ENCODE measurements at regions not wholly inside any gene's neighbourhood (a gene's known extent, or its start where the extent isn't known, plus 50 kb on each side); places are given as distances from the start of the nearest gene placed in this dataset.
"Not testable (repeated sequence)": the region's sequence is repeated elsewhere in the genome, so short reads cannot be mapped to it uniquely, and the experiment has no call there.

GRCh38 chr2:40002339-40002738, 223.3 kb upstream of the THUMPD2 start:
- DNase-seq (ENCODE audit: extremely low read depth in 1 of 11, low read depth in 9 of 11, low spot score in 4 of 11) = no peak

- DNase-seq (ENCODE audit: extremely low read depth in 1 of 11, low read depth in 9 of 11, low spot score in 4 of 11) = no peak
Measured at GRCh38 chr2:39999864-40000263, 220.8 kb upstream of the THUMPD2 start.

- peak in 5 of 11 donors; percentile 17 to 41 (median 24) for DNase-seq (ENCODE audit: extremely low read depth in 1 of 11, low read depth in 9 of 11, low spot score in 4 of 11)
Measured at GRCh38 chr2:39998617-39999016, 219.6 kb upstream of the THUMPD2 start.

- no peak for DNase-seq (ENCODE audit: extremely low read depth in 1 of 11, low read depth in 9 of 11, low spot score in 4 of 11)
Measured at GRCh38 chr2:39996653-39997080, 217.6 kb upstream of the THUMPD2 start.

GRCh38 chr2:39995005-39995737, 216.1 kb upstream of the THUMPD2 start:
- DNase-seq (ENCODE audit: extremely low read depth in 1 of 11, low read depth in 9 of 11, low spot score in 4 of 11) = no peak

GRCh38 chr2:39994151-39994550, 215.1 kb upstream of the THUMPD2 start:
- no peak for DNase-seq (ENCODE audit: extremely low read depth in 1 of 11, low read depth in 9 of 11, low spot score in 4 of 11)

GRCh38 chr2:39991298-39991697, 212.2 kb upstream of the THUMPD2 start:
- DNase-seq (ENCODE audit: extremely low read depth in 1 of 11, low read depth in 9 of 11, low spot score in 4 of 11) = no peak

- no peak for DNase-seq (ENCODE audit: extremely low read depth in 1 of 11, low read depth in 9 of 11, low spot score in 4 of 11)
Measured at GRCh38 chr2:39990335-39990900, 211.4 kb upstream of the THUMPD2 start.

- no peak for DNase-seq (ENCODE audit: extremely low read depth in 1 of 11, low read depth in 9 of 11, low spot score in 4 of 11)
Measured at GRCh38 chr2:39989888-39990287, 210.8 kb upstream of the THUMPD2 start.

GRCh38 chr2:39981883-39982311, 202.8 kb upstream of the THUMPD2 start:
- DNase-seq (ENCODE audit: extremely low read depth in 1 of 11, low read depth in 9 of 11, low spot score in 4 of 11) = no peak

GRCh38 chr2:39975476-39976020, 196.5 kb upstream of the THUMPD2 start:
- DNase-seq (ENCODE audit: extremely low read depth in 1 of 11, low read depth in 9 of 11, low spot score in 4 of 11) = peak in 4 of 11 donors; percentile 12 to 35 (median 19)

- no peak for DNase-seq (ENCODE audit: extremely low read depth in 1 of 11, low read depth in 9 of 11, low spot score in 4 of 11)
Measured at GRCh38 chr2:39968037-39968436, 189.0 kb upstream of the THUMPD2 start.

GRCh38 chr2:39960681-39961080, 181.6 kb upstream of the THUMPD2 start:
- not testable (repeated sequence) for DNase-seq (ENCODE audit: extremely low read depth in 1 of 11, low read depth in 9 of 11, low spot score in 4 of 11)

- DNase-seq (ENCODE audit: extremely low read depth in 1 of 11, low read depth in 9 of 11, low spot score in 4 of 11) = no peak
Measured at GRCh38 chr2:39954346-39954745, 175.3 kb upstream of the THUMPD2 start.

- DNase-seq (ENCODE audit: extremely low read depth in 1 of 11, low read depth in 9 of 11, low spot score in 4 of 11) = no peak
Measured at GRCh38 chr2:39949131-39949530, 170.1 kb upstream of the THUMPD2 start.

GRCh38 chr2:39948016-39948719, 169.1 kb upstream of the THUMPD2 start:
- DNase-seq (ENCODE audit: extremely low read depth in 1 of 11, low read depth in 9 of 11, low spot score in 4 of 11) = no peak

GRCh38 chr2:39947294-39948015, 168.4 kb upstream of the THUMPD2 start:
- no peak for DNase-seq (ENCODE audit: extremely low read depth in 1 of 11, low read depth in 9 of 11, low spot score in 4 of 11)

- DNase-seq (ENCODE audit: extremely low read depth in 1 of 11, low read depth in 9 of 11, low spot score in 4 of 11) = no peak
Measured at GRCh38 chr2:39942950-39943349, 163.9 kb upstream of the THUMPD2 start.

All from renal cortex interstitium (tissue), 11 donors.